ENCODE measurements at regions not wholly inside any gene's neighbourhood (a gene's known extent, or its start where the extent isn't known, plus 50 kb on each side); places are given as distances from the start of the nearest gene placed in this dataset.

- 83 to 85% methylated on average over 5 of the region's 5 CpGs for WGBS, 2 donors
- Histone ChIP-seq H3K27ac (no peak overlapping the region), H3K9me3 (no peaks in the 10 kb centered on the region), H3K4me3 (replicated peaks in 1 of 3) (no peak overlapping the region), H3K4me1 (peaks cover 0 to 21% of the 10 kb centered on the region in 2 donors), H3K27me3 (no peaks in the 10 kb centered on the region), H3K36me3 (no peaks in the 10 kb centered on the region)
- TF ChIP-seq CTCF (IDR thresholded peaks at IDR 0.05), result no peak
- no peak for TF ChIP-seq POLR2A (IDR thresholded peaks at IDR 0.05)
- intact Hi-C loops (cut with DNase I), result loop anchor here (10.0 kb wide), 1 partner anchor 59 kb away; no protein-coding TSS in a partner anchor
- no peak for DNase-seq
These were observed 188.5 kb downstream of the FAM43A start for GRCh38 chr3:194874206-194874605.

- WGBS, 2 donors, result 87 to 92% methylated on average over 3 to 9 of the region's 9 CpGs
- Histone ChIP-seq H3K36me3 (no peaks in the 10 kb centered on the region), H3K27me3 (no peaks in the 10 kb centered on the region), H3K9me3 (no peaks in the 10 kb centered on the region), H3K27ac (no peak overlapping the region), H3K4me3 (replicated peaks in 1 of 3) (no peak overlapping the region), H3K4me1 (peaks cover 0 to 21% of the 10 kb centered on the region in 2 donors)
- intact Hi-C loops (cut with DNase I), result loop anchor here (10.0 kb wide), 1 partner anchor 60 kb away; no protein-coding TSS in a partner anchor
- TF ChIP-seq POLR2A (IDR thresholded peaks at IDR 0.05) (no peak), CTCF (IDR thresholded peaks at IDR 0.05) (no peak)
- DNase-seq, result no peak
These were observed 189.1 kb downstream of the FAM43A start for GRCh38 chr3:194874783-194875182.

- Histone ChIP-seq H3K27ac (no peak overlapping the region), H3K27me3 (no peaks in the 10 kb centered on the region), H3K9me3 (no peaks in the 10 kb centered on the region), H3K36me3 (no peaks in the 10 kb centered on the region), H3K4me1 (peaks cover 8 to 23% of the 10 kb centered on the region in 2 donors), H3K4me3 (replicated peaks in 1 of 3) (no peak overlapping the region)
- intact Hi-C loops (cut with DNase I), result loop anchor here (10.0 kb wide), 1 partner anchor 61 kb away; no protein-coding TSS in a partner anchor
- no peak for DNase-seq
- WGBS, 2 donors, result 90 to 92% methylated on average over 20 of the region's 20 CpGs
- no peak for TF ChIP-seq CTCF (IDR thresholded peaks at IDR 0.05)
- no peak for TF ChIP-seq POLR2A (IDR thresholded peaks at IDR 0.05)
These were observed 190.1 kb downstream of the FAM43A start for GRCh38 chr3:194875581-194876402.

GRCh38 chr3:194876403-194877095, 190.9 kb downstream of the FAM43A start:
- no peak for TF ChIP-seq POLR2A (IDR thresholded peaks at IDR 0.05)
- TF ChIP-seq CTCF (IDR thresholded peaks at IDR 0.05), result no peak
- H3K27me3 ChIP-seq, result no peaks in the 10 kb centered on the region
- WGBS, 2 donors, result 79 to 83% methylated on average over 12 of the region's 12 CpGs
- no peak for DNase-seq
- H3K9me3 ChIP-seq, result no peaks in the 10 kb centered on the region
- no peak overlapping the region for H3K4me3 ChIP-seq (replicated peaks in 1 of 3)
- no peaks in the 10 kb centered on the region for H3K36me3 ChIP-seq
- H3K4me1 ChIP-seq, result peaks cover 16 to 20% of the 10 kb centered on the region in 2 donors
- H3K27ac ChIP-seq, result no peak overlapping the region
- intact Hi-C loops (cut with DNase I), result loop anchor here (10.0 kb wide), 1 partner anchor 62 kb away; no protein-coding TSS in a partner anchor

All from thyroid gland (tissue), 4 donors.